HTR-8/SVneo (cell line): ENCODE measurements at regions not wholly inside any gene's neighbourhood (a gene's known extent, or its start where the extent isn't known, plus 50 kb on each side); places are given as distances from the start of the nearest gene placed in this dataset.
A peak's percentile ranks its signal among the peaks of the same experiment; 100 is the strongest.
"Not testable (repeated sequence)": the region's sequence is repeated elsewhere in the genome, so short reads cannot be mapped to it uniquely, and the experiment has no call there.

Experiments
- DNase-seq: peaks from one replicate; pipeline ENCODE4 v3.0.0; 2011; ENCODE audit warnings: low spot score, mixed read lengths; ENCODE audit not compliant: insufficient read length
- FAIRE-seq: peaks from 2 replicates; lab custom pipeline; 2011; peaks lifted over from hg19 to GRCh38; lab: Jason Lieb, UNC

- FAIRE-seq (peak; percentile 91), DNase-seq (no peak)
These were observed 227.3 kb upstream of the DAAM1 start for GRCh38 chr14:58961045-58961731.

GRCh38 chr14:58963873-58964597, 224.4 kb upstream of the DAAM1 start:
- DNase-seq: no peak
- FAIRE-seq: peak; percentile 87

GRCh38 chr14:58964598-58964928, 223.9 kb upstream of the DAAM1 start:
- DNase-seq: no peak
- FAIRE-seq: no peak

- FAIRE-seq (no peak), DNase-seq (no peak)
These were observed 222.9 kb upstream of the DAAM1 start for GRCh38 chr14:58965601-58966000.

GRCh38 chr14:58966997-58967396, 221.5 kb upstream of the DAAM1 start:
- peak; percentile 95 for FAIRE-seq
- DNase-seq: no peak

GRCh38 chr14:58969951-58970751, 218.3 kb upstream of the DAAM1 start:
- no peak for DNase-seq
- peak; percentile 93 for FAIRE-seq

- FAIRE-seq: peak; percentile 28
- no peak for DNase-seq
These were observed 216.0 kb upstream of the DAAM1 start for GRCh38 chr14:58972233-58973017.

GRCh38 chr14:58977366-58977765, 211.1 kb upstream of the DAAM1 start:
- FAIRE-seq: peak; percentile 96
- no peak for DNase-seq

- DNase-seq (no peak), FAIRE-seq (no peak)
These were observed 210.1 kb upstream of the DAAM1 start for GRCh38 chr14:58978343-58978742.

GRCh38 chr14:58979325-58979724, 209.1 kb upstream of the DAAM1 start:
- DNase-seq: no peak
- FAIRE-seq: peak; percentile 58

GRCh38 chr14:58981840-58982239, 206.6 kb upstream of the DAAM1 start:
- DNase-seq (no peak), FAIRE-seq (no peak)

- DNase-seq (no peak), FAIRE-seq (peak; percentile 46)
These were observed 202.7 kb upstream of the DAAM1 start for GRCh38 chr14:58985786-58986185.

GRCh38 chr14:58987591-58987990, 200.9 kb upstream of the DAAM1 start:
- DNase-seq: no peak
- FAIRE-seq: no peak

- peak; percentile 96 for FAIRE-seq
- no peak for DNase-seq
These were observed 195.5 kb upstream of the DAAM1 start for GRCh38 chr14:58992935-58993334.

GRCh38 chr14:58994130-58994529, 194.3 kb upstream of the DAAM1 start:
- DNase-seq (no peak), FAIRE-seq (peak; percentile 72)

GRCh38 chr14:59004012-59004411, 184.5 kb upstream of the DAAM1 start:
- no peak for FAIRE-seq
- DNase-seq: no peak

- DNase-seq: not testable (repeated sequence)
- FAIRE-seq: peak; percentile 79
These were observed 182.3 kb upstream of the DAAM1 start for GRCh38 chr14:59006179-59006578.

- DNase-seq: no peak
- FAIRE-seq: no peak
These were observed 178.5 kb upstream of the DAAM1 start for GRCh38 chr14:59009967-59010366.

- peak; percentile 93 for FAIRE-seq
- DNase-seq: no peak
These were observed 174.7 kb upstream of the DAAM1 start for GRCh38 chr14:59013672-59014298.

- DNase-seq (no peak), FAIRE-seq (peak; percentile 97)
These were observed 173.0 kb upstream of the DAAM1 start for GRCh38 chr14:59015482-59015881.
